Thymus (tissue), 11 donors: ENCODE measurements at regions not wholly inside any gene's neighbourhood (a gene's known extent, or its start where the extent isn't known, plus 50 kb on each side); places are given as distances from the start of the nearest gene placed in this dataset.
"Not testable (repeated sequence)": the region's sequence is repeated elsewhere in the genome, so short reads cannot be mapped to it uniquely, and the experiment has no call there.

Experiments
- DNase-seq, 9 donors: peaks; one replicate each; pipeline ENCODE4 v3.0.0-alpha.2; 2013; ENCODE audit warnings: low spot score in 9 of 9, low read depth in 6 of 9, missing footprints in 1 of 9
- H3K27ac ChIP-seq, 2 donors: one replicate each; pipeline ENCODE4 v1.5.1; 2013; ENCODE audit warnings: control low read depth in 1 of 2, low read depth in 1 of 2, low read length in 1 of 2, mild to moderate bottlenecking in 1 of 2, moderate library complexity in 1 of 2
- H3K27me3 ChIP-seq, 2 donors: one replicate each; pipeline ENCODE4 v1.5.1; 2013; ENCODE audit warnings: low read length in 1 of 2; ENCODE audit not compliant: control insufficient read depth in 2 of 2, insufficient read depth in 1 of 2
- H3K36me3 ChIP-seq, 2 donors: one replicate each; pipeline ENCODE4 v1.5.1; 2013; ENCODE audit warnings: low read length in 1 of 2, mild to moderate bottlenecking in 1 of 2, moderate library complexity in 1 of 2; ENCODE audit not compliant: control insufficient read depth in 2 of 2, insufficient read depth in 2 of 2
- H3K4me1 ChIP-seq, 2 donors: one replicate each; pipeline ENCODE4 v1.5.1; 2013; ENCODE audit warnings: low read length in 2 of 2; ENCODE audit not compliant: control insufficient read depth in 2 of 2, insufficient read depth in 2 of 2
- H3K4me3 ChIP-seq, 2 donors: one replicate each; pipeline ENCODE4 v1.5.1; 2013; ENCODE audit warnings: low read length in 2 of 2, control low read depth in 1 of 2, mild to moderate bottlenecking in 1 of 2
- H3K9me3 ChIP-seq, 2 donors: one replicate each; pipeline ENCODE4 v1.5.1; 2013; ENCODE audit warnings: low read length in 1 of 2, mild to moderate bottlenecking in 1 of 2; ENCODE audit not compliant: control insufficient read depth in 2 of 2, insufficient read depth in 1 of 2
- WGBS: extraction: QIAGEN DNeasy Blood & Tissue Kit; methylation state at CpG from one replicate; pipeline ENCODE4 v1.1.7; 2013; 5-methylcytosine and 5-hydroxymethylcytosine counted together
- donor health status: healthy.

DNA sequence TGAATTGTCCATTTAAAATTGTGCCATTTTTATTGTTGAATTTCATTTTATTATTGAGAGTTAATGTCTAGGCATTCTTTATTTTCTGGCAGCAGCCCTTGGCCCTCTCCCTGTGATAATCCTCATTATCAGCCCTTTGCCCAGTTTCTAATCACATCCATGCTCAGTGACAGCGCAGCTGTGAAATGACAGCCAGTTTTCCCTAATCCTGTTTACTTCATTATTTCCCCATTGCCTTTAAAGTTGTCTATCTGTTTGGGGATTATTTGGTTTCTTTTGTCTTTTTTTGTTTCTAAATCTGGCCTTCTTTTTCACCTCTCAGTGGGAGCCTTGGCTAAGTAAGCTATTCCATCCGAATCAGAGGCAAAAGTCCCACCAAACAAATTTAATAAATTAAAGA, 476.9 kb downstream of the SLC6A15 start:
- Histone ChIP-seq H3K4me3 (no peak overlapping the region), H3K27me3 (no peaks in the 10 kb centered on the region), H3K27ac (no peak overlapping the region), H3K4me1 (no peaks in the 10 kb centered on the region), H3K36me3 (no peaks in the 10 kb centered on the region), H3K9me3 (no peaks in the 10 kb centered on the region)
- 92% methylated on average over 2 of the region's 2 CpGs for WGBS
- DNase-seq: no peak

- Histone ChIP-seq H3K4me1 (no peaks in the 10 kb centered on the region), H3K9me3 (no peaks in the 10 kb centered on the region), H3K27me3 (no peaks in the 10 kb centered on the region), H3K36me3 (no peaks in the 10 kb centered on the region), H3K27ac (no peak overlapping the region), H3K4me3 (no peak overlapping the region)
- 86% methylated on average over 2 of the region's 2 CpGs for WGBS
- no peak for DNase-seq
Observed at GRCh38 chr12:84422340-84422739, 490.3 kb downstream of the SLC6A15 start.

DNA sequence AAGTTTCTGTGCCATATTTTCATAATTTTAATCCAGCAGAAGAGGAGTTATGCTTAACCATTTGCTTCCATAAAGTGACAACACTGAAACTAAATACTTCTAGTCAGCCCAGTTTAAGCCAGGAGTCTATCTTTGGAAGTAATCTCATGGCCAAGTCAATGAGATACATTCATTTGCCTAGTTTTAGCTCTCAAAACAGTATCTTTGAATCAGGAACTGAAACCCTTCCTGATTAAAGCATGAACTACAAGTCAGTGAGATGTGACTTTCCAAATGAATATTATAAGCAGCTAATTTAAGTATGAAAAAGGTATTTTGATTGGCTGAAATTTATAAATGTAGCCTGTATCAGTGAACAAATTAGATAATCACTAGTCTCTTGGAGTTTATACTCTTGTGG, 491.5 kb downstream of the SLC6A15 start:
- no peaks in the 10 kb centered on the region for H3K36me3 ChIP-seq
- no peak for DNase-seq
- no peaks in the 10 kb centered on the region for H3K27me3 ChIP-seq
- H3K9me3 ChIP-seq: no peaks in the 10 kb centered on the region
- no peak overlapping the region for H3K27ac ChIP-seq
- H3K4me3 ChIP-seq: no peak overlapping the region
- no peaks in the 10 kb centered on the region for H3K4me1 ChIP-seq

DNA sequence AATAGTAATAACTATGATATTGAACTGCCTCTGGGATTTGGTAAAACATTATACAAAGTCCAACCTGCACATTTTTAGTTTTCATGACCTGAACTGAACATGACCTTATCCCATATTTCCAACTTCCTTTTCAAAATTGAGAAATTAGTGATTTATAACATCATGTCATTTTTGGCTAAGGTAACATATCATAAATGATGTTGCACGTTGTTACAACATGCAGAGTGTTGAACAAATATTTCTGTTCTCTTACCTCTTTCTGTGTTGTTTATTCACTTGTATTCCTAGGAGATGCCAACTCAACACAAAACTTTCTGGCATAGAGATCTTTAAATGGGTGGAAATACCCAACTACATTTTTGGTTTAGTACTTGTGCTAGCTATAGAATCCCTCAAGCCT, 496.0 kb downstream of the SLC6A15 start:
- Histone ChIP-seq H3K4me1 (no peaks in the 10 kb centered on the region), H3K9me3 (no peaks in the 10 kb centered on the region), H3K27ac (no peak overlapping the region), H3K27me3 (no peaks in the 10 kb centered on the region), H3K36me3 (no peaks in the 10 kb centered on the region), H3K4me3 (no peak overlapping the region)
- 69% methylated on average over 1 of the region's 1 CpG for WGBS
- no peak for DNase-seq

DNA sequence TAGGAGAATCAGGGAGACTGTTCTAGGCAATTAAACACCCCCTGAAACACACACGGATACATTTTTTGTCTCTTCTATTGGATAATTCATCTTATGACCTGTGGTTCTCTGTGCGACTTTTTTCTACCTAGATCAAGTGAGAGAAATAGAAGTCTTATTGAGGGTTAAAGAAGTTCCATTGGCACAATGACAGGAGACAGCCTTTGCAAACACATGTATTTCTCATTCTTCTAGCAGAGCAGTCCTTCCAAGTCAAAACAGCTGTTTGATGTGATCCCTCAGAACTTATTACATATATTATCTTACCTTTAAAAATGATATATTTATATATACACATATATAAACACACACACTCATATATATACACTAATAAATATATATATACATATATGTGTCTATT, 496.7 kb downstream of the SLC6A15 start:
- H3K4me1 ChIP-seq: no peaks in the 10 kb centered on the region
- no peak overlapping the region for H3K4me3 ChIP-seq
- DNase-seq: no peak
- H3K9me3 ChIP-seq: no peaks in the 10 kb centered on the region
- no peaks in the 10 kb centered on the region for H3K36me3 ChIP-seq
- 81% methylated on average over 2 of the region's 2 CpGs for WGBS
- no peak overlapping the region for H3K27ac ChIP-seq
- H3K27me3 ChIP-seq: no peaks in the 10 kb centered on the region

DNA sequence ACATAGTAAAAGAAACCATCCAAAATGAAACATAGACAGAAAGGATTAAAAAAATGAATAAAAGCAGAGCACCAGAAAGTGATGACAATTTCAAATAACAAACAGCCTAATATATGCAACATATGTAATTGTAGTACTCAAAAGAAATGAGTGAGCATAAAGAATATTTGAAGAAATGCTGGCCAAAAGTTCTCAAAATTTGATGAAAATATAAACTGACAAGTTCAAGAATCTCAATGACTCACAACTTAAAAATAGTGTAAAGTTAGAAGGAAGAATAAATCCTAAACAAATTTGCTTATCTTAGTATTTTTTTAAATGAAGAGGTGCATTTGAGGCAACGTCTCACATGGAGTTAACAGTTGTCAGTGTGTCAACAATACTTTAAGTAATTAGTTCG, 498.9 kb downstream of the SLC6A15 start:
- H3K27me3 ChIP-seq: no peaks in the 10 kb centered on the region
- no peak overlapping the region for H3K27ac ChIP-seq
- 85% methylated on average over 2 of the region's 2 CpGs for WGBS
- no peaks in the 10 kb centered on the region for H3K4me1 ChIP-seq
- no peak for DNase-seq
- H3K36me3 ChIP-seq: no peaks in the 10 kb centered on the region
- H3K4me3 ChIP-seq: no peak overlapping the region
- H3K9me3 ChIP-seq: no peaks in the 10 kb centered on the region

DNA sequence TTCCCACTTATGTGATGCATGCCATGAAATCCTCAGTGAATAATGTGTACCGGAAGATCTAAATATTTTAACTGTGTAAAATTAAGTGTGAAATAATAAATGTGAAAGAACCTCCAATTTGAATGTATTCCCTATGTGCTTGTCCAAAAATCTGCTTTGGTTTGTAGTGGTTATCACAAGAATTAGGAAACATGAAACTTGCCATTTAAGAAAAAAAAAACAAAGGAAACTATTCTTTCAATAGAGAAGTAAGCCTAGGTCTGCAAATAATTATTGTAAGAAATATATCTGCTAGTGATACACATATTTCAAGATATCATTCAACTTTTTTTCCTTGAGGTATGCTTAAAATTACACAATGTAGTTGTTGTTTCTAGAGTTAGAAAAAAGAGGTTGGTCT, 500.4 kb downstream of the SLC6A15 start:
- WGBS: 94% methylated on average over 1 of the region's 1 CpG
- no peak overlapping the region for H3K4me3 ChIP-seq
- no peaks in the 10 kb centered on the region for H3K27me3 ChIP-seq
- no peaks in the 10 kb centered on the region for H3K9me3 ChIP-seq
- H3K36me3 ChIP-seq: no peaks in the 10 kb centered on the region
- H3K4me1 ChIP-seq: no peaks in the 10 kb centered on the region
- no peak overlapping the region for H3K27ac ChIP-seq
- DNase-seq: no peak

- H3K36me3 ChIP-seq: no peaks in the 10 kb centered on the region
- 56% methylated on average over 3 of the region's 3 CpGs for WGBS
- no peak overlapping the region for H3K4me3 ChIP-seq
- H3K9me3 ChIP-seq: no peaks in the 10 kb centered on the region
- H3K27me3 ChIP-seq: no peaks in the 10 kb centered on the region
- no peaks in the 10 kb centered on the region for H3K4me1 ChIP-seq
- DNase-seq: no peak
- no peak overlapping the region for H3K27ac ChIP-seq
Observed at GRCh38 chr12:84411031-84411430, 501.6 kb downstream of the SLC6A15 start.

GRCh38 chr12:84408936-84409335, 503.7 kb downstream of the SLC6A15 start:
- H3K4me3 ChIP-seq: no peak overlapping the region
- DNase-seq: no peak
- no peaks in the 10 kb centered on the region for H3K9me3 ChIP-seq
- no peaks in the 10 kb centered on the region for H3K4me1 ChIP-seq
- no peak overlapping the region for H3K27ac ChIP-seq
- 98% methylated on average over 1 of the region's 1 CpG for WGBS
- H3K27me3 ChIP-seq: no peaks in the 10 kb centered on the region
- H3K36me3 ChIP-seq: no peaks in the 10 kb centered on the region

GRCh38 chr12:84406720-84407119, 505.9 kb downstream of the SLC6A15 start:
- not testable (repeated sequence) for H3K27ac ChIP-seq, H3K27me3 ChIP-seq, DNase-seq, H3K36me3 ChIP-seq, H3K4me1 ChIP-seq, H3K4me3 ChIP-seq, H3K9me3 ChIP-seq
- WGBS: 90% methylated on average over 1 of the region's 1 CpG
